ENCODE measurements at regions not wholly inside any gene's neighbourhood (a gene's known extent, or its start where the extent isn't known, plus 50 kb on each side); places are given as distances from the start of the nearest gene placed in this dataset.

DNA sequence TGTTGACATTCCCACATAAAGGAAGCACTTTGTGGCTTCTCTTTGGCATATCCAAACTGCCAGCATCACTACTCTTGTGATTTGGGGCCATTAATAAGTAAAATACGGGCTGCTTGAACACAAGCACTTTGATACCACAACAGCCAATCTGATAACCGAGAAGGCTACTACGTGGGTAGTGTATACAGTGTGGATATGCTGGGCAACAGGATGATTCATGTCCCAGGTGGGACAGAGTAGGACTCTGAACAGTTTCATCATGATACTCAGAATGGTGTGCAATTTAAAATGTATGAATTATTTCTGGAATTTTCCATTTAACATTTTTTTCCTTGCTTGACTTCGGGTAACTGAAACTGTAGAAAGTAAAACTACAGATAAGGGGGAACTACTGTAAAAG is 225.0 kb upstream of the DDHD1 start:
- Histone ChIP-seq H2AFZ (ENCODE audit: low read length) (no peak overlapping the region), H3K79me2 (ENCODE audit: low read length) (no peaks in the 10 kb centered on the region), H3K4me2 (ENCODE audit: low read length) (no peak overlapping the region), H4K20me1 (ENCODE audit: low read length) (no peaks in the 10 kb centered on the region), H3K4me3 (ENCODE audit: low read length) (no peak overlapping the region), H3K9me3 (ENCODE audit: low read length) (no peaks in the 10 kb centered on the region), H3K9ac (ENCODE audit: low read length) (no peak overlapping the region), H3K36me3 (ENCODE audit: low read depth, low read length) (no peaks in the 10 kb centered on the region), H3F3A (ENCODE audit: low read length, unreplicated experiment) (no peaks in the 10 kb centered on the region), H3K9me2 (replicated peaks; ENCODE audit: low read length) (no peaks in the 10 kb centered on the region), H3K27me3 (ENCODE audit: low read length) (no peaks in the 10 kb centered on the region), H3K4me1 (ENCODE audit: insufficient read depth, low read length) (peaks cover 5% of the 10 kb centered on the region; the same call in 1 of the 2 replicates), H3K27ac (ENCODE audit: low read length) (no peak overlapping the region)
- CTCF ChIA-PET = no interaction called here
- no peak for TF ChIP-seq CTCF (conservative IDR thresholded peaks at IDR 0.05; ENCODE audit: low read depth, low read length)
- no peak for TF ChIP-seq EZH2 (IDR thresholded peaks at IDR 0.05; ENCODE audit: low read length, unreplicated experiment)
- TF ChIP-seq EZH2phosphoT487 (IDR thresholded peaks at IDR 0.05; ENCODE audit: borderline replicate concordance, low read length) = no peak
- ATAC-seq = no peak
- no TSS peak for BruUV-seq (replicated peaks)
- POLR2A ChIA-PET (ENCODE audit: unreplicated experiment) = no interaction called here
- intact Hi-C loops (cut with micrococcal nuclease) = no loop called here
- DNase-seq = no peak

- no peaks in the 10 kb centered on the region for H3K36me3 ChIP-seq (ENCODE audit: low read depth, low read length)
- H3K4me2 ChIP-seq (ENCODE audit: low read length) = no peak overlapping the region
- no peaks in the 10 kb centered on the region for H3F3A ChIP-seq (ENCODE audit: low read length, unreplicated experiment)
- no peak for DNase-seq
- TF ChIP-seq CTCF (conservative IDR thresholded peaks at IDR 0.05; ENCODE audit: low read depth, low read length) = no peak
- no peak for TF ChIP-seq EZH2 (IDR thresholded peaks at IDR 0.05; ENCODE audit: low read length, unreplicated experiment)
- TF ChIP-seq EZH2phosphoT487 (IDR thresholded peaks at IDR 0.05; ENCODE audit: borderline replicate concordance, low read length) = no peak
- intact Hi-C loops (cut with micrococcal nuclease) = no loop called here
- POLR2A ChIA-PET (ENCODE audit: unreplicated experiment) = no interaction called here
- peaks cover 3% of the 10 kb centered on the region; the same call in 1 of the 2 replicates for H3K4me1 ChIP-seq (ENCODE audit: insufficient read depth, low read length)
- no peak overlapping the region for H3K4me3 ChIP-seq (ENCODE audit: low read length)
- CTCF ChIA-PET = no interaction called here
- no peaks in the 10 kb centered on the region for H4K20me1 ChIP-seq (ENCODE audit: low read length)
- no peaks in the 10 kb centered on the region for H3K79me2 ChIP-seq (ENCODE audit: low read length)
- no peaks in the 10 kb centered on the region for H3K9me3 ChIP-seq (ENCODE audit: low read length)
- no peaks in the 10 kb centered on the region for H3K9me2 ChIP-seq (replicated peaks; ENCODE audit: low read length)
- H3K27ac ChIP-seq (ENCODE audit: low read length) = no peak overlapping the region
- no peak overlapping the region for H3K9ac ChIP-seq (ENCODE audit: low read length)
- no peaks in the 10 kb centered on the region for H3K27me3 ChIP-seq (ENCODE audit: low read length)
- H2AFZ ChIP-seq (ENCODE audit: low read length) = no peak overlapping the region
- no peak for ATAC-seq
- no TSS peak for BruUV-seq (replicated peaks)
These were observed 222.9 kb upstream of the DDHD1 start for GRCh38 chr14:53376064-53376463.

DNA sequence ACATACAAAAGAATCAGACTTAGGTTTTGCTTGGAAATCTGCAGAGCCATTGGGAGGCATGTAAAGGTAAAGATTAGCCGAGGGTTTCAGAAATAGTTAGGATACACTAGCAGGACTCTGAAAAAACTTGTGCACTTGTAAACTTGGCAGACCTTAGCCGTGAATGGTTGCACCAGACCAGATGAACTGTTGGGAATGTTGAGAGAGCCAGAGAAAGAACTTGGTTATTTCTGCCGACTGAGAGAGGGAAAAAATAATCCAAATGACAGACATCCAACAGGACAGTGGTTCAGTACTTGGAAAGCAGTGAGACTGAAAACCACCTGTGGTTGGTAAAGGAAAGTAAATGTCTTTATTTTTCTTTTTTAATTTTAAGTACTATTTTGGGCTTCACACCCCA is 222.5 kb upstream of the DDHD1 start:
- H3K36me3 ChIP-seq (ENCODE audit: low read depth, low read length) = no peaks in the 10 kb centered on the region
- H3K4me2 ChIP-seq (ENCODE audit: low read length) = no peak overlapping the region
- H3K27me3 ChIP-seq (ENCODE audit: low read length) = no peaks in the 10 kb centered on the region
- TF ChIP-seq EZH2 (IDR thresholded peaks at IDR 0.05; ENCODE audit: low read length, unreplicated experiment) (no peak), CTCF (conservative IDR thresholded peaks at IDR 0.05; ENCODE audit: low read depth, low read length) (no peak), EZH2phosphoT487 (IDR thresholded peaks at IDR 0.05; ENCODE audit: borderline replicate concordance, low read length) (no peak)
- no peaks in the 10 kb centered on the region for H3K9me3 ChIP-seq (ENCODE audit: low read length)
- no peaks in the 10 kb centered on the region for H3K4me1 ChIP-seq (ENCODE audit: insufficient read depth, low read length)
- no peak overlapping the region for H3K9ac ChIP-seq (ENCODE audit: low read length)
- ChIA-PET CTCF (no interaction called here), POLR2A (ENCODE audit: unreplicated experiment) (no interaction called here)
- DNase-seq (no peak), ATAC-seq (no peak)
- H3K9me2 ChIP-seq (replicated peaks; ENCODE audit: low read length) = no peaks in the 10 kb centered on the region
- H3F3A ChIP-seq (ENCODE audit: low read length, unreplicated experiment) = no peaks in the 10 kb centered on the region
- no peak overlapping the region for H2AFZ ChIP-seq (ENCODE audit: low read length)
- H3K79me2 ChIP-seq (ENCODE audit: low read length) = no peaks in the 10 kb centered on the region
- H4K20me1 ChIP-seq (ENCODE audit: low read length) = no peaks in the 10 kb centered on the region
- no peak overlapping the region for H3K4me3 ChIP-seq (ENCODE audit: low read length)
- no TSS peak for BruUV-seq (replicated peaks)
- H3K27ac ChIP-seq (ENCODE audit: low read length) = no peak overlapping the region
- intact Hi-C loops (cut with micrococcal nuclease) = no loop called here

All from PC-3 (cell line).